ENCODE measurements at regions not wholly inside any gene's neighbourhood (a gene's known extent, or its start where the extent isn't known, plus 50 kb on each side); places are given as distances from the start of the nearest gene placed in this dataset.

GRCh38 chr15:69797615-69798014 lies 300.1 kb downstream of the TLE3 start:
- no peak for DNase-seq

GRCh38 chr15:69798481-69799250 lies 299.1 kb downstream of the TLE3 start:
- peak; percentile 16 for DNase-seq

- no peak for DNase-seq
These were observed 296.6 kb downstream of the TLE3 start for GRCh38 chr15:69801144-69801543.

- no peak for DNase-seq
These were observed 295.3 kb downstream of the TLE3 start for GRCh38 chr15:69802432-69802831.

GRCh38 chr15:69804786-69805185 lies 292.9 kb downstream of the TLE3 start:
- no peak for DNase-seq

GRCh38 chr15:69805248-69805953 lies 292.3 kb downstream of the TLE3 start:
- DNase-seq: no peak

GRCh38 chr15:69806287-69806915 lies 291.3 kb downstream of the TLE3 start:
- DNase-seq: no peak

GRCh38 chr15:69807721-69808120 lies 290.0 kb downstream of the TLE3 start:
- DNase-seq: no peak

GRCh38 chr15:69808756-69809155 lies 289.0 kb downstream of the TLE3 start:
- DNase-seq: no peak

GRCh38 chr15:69809421-69809820 lies 288.3 kb downstream of the TLE3 start:
- DNase-seq: no peak

- no peak for DNase-seq
These were observed 287.0 kb downstream of the TLE3 start for GRCh38 chr15:69810431-69811354.

GRCh38 chr15:69812861-69813261 lies 284.9 kb downstream of the TLE3 start:
- no peak for DNase-seq

- DNase-seq: no peak
These were observed 283.8 kb downstream of the TLE3 start for GRCh38 chr15:69813881-69814280.

GRCh38 chr15:69814932-69815331 lies 282.8 kb downstream of the TLE3 start:
- no peak for DNase-seq

GRCh38 chr15:69815793-69816192 lies 281.9 kb downstream of the TLE3 start:
- DNase-seq: no peak

GRCh38 chr15:69816522-69816921 lies 281.2 kb downstream of the TLE3 start:
- DNase-seq: no peak

GRCh38 chr15:69818529-69818928 lies 279.2 kb downstream of the TLE3 start:
- DNase-seq: no peak

- DNase-seq: no peak
These were observed 278.3 kb downstream of the TLE3 start for GRCh38 chr15:69819371-69819770.

GRCh38 chr15:69820819-69821218 lies 276.9 kb downstream of the TLE3 start:
- no peak for DNase-seq

- DNase-seq: no peak
These were observed 274.4 kb downstream of the TLE3 start for GRCh38 chr15:69823223-69823907.

- DNase-seq: no peak
These were observed 273.4 kb downstream of the TLE3 start for GRCh38 chr15:69824075-69824876.

Data from fibroblast of skin of abdomen (primary cell).